ENCODE measurements at regions not wholly inside any gene's neighbourhood (a gene's known extent, or its start where the extent isn't known, plus 50 kb on each side); places are given as distances from the start of the nearest gene placed in this dataset.

DNA sequence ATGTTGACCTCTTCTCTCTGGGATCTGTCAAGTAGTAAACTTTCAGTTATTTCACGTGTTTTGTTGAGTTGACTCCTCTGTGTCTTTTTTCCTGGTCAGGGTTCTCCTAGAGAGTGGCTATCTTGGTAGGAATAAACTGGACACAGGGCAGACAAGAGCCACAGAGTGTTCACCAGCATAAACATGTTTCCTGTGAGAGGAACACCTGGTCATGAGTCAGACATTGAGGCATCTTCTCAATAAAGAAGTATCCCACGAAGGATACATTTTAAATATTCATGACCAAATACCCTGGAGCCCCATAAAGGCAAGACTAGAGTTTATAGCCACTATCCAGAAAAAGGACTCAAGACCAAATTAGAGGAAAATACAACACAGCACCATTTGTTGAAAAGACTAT, 269.7 kb upstream of the ZNF521 start:
- TF ChIP-seq, protein P1, sequence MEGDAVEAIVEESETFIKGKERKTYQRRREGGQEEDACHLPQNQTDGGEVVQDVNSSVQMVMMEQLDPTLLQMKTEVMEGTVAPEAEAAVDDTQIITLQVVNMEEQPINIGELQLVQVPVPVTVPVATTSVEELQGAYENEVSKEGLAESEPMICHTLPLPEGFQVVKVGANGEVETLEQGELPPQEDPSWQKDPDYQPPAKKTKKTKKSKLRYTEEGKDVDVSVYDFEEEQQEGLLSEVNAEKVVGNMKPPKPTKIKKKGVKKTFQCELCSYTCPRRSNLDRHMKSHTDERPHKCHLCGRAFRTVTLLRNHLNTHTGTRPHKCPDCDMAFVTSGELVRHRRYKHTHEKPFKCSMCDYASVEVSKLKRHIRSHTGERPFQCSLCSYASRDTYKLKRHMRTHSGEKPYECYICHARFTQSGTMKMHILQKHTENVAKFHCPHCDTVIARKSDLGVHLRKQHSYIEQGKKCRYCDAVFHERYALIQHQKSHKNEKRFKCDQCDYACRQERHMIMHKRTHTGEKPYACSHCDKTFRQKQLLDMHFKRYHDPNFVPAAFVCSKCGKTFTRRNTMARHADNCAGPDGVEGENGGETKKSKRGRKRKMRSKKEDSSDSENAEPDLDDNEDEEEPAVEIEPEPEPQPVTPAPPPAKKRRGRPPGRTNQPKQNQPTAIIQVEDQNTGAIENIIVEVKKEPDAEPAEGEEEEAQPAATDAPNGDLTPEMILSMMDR (IDR thresholded peaks at IDR 0.05; ENCODE audit: low read length): no peak
- TF ChIP-seq EZH2 (IDR thresholded peaks at IDR 0.05; ENCODE audit: borderline replicate concordance, low read length): no peak

All from OCI-LY1 (cell line).